ENCODE measurements at regions not wholly inside any gene's neighbourhood (a gene's known extent, or its start where the extent isn't known, plus 50 kb on each side); places are given as distances from the start of the nearest gene placed in this dataset.

- Mint-ChIP-seq H3K36me3 (ENCODE audit: low read depth) (no peaks in the 10 kb centered on the region), H3K27ac (no peak overlapping the region), H3K4me1 (ENCODE audit: low read depth) (no peaks in the 10 kb centered on the region), H3K27me3 (ENCODE audit: low read depth) (no peaks in the 10 kb centered on the region), H3K9me3 (no peaks in the 10 kb centered on the region), H3K4me3 (no peak overlapping the region)
- DNase-seq (ENCODE audit: low spot score): no peak
These were observed 210.8 kb downstream of the C12orf50 start for GRCh38 chr12:87818441-87818840.

GRCh38 chr12:87815771-87816585 lies 213.2 kb downstream of the C12orf50 start:
- no peak for DNase-seq (ENCODE audit: low spot score)
- Mint-ChIP-seq H3K4me1 (ENCODE audit: low read depth) (no peaks in the 10 kb centered on the region), H3K36me3 (ENCODE audit: low read depth) (no peaks in the 10 kb centered on the region), H3K27me3 (ENCODE audit: low read depth) (no peaks in the 10 kb centered on the region), H3K9me3 (no peaks in the 10 kb centered on the region), H3K27ac (no peak overlapping the region), H3K4me3 (no peak overlapping the region)

GRCh38 chr12:87814625-87815024 lies 214.6 kb downstream of the C12orf50 start:
- Mint-ChIP-seq H3K27me3 (ENCODE audit: low read depth) (no peaks in the 10 kb centered on the region), H3K27ac (no peak overlapping the region), H3K4me1 (ENCODE audit: low read depth) (no peaks in the 10 kb centered on the region), H3K36me3 (ENCODE audit: low read depth) (no peaks in the 10 kb centered on the region), H3K4me3 (no peak overlapping the region), H3K9me3 (no peaks in the 10 kb centered on the region)
- no peak for DNase-seq (ENCODE audit: low spot score)

GRCh38 chr12:87813476-87814234 lies 215.5 kb downstream of the C12orf50 start:
- Mint-ChIP-seq H3K27me3 (ENCODE audit: low read depth) (no peaks in the 10 kb centered on the region), H3K9me3 (no peaks in the 10 kb centered on the region), H3K4me3 (no peak overlapping the region), H3K27ac (no peak overlapping the region), H3K4me1 (ENCODE audit: low read depth) (no peaks in the 10 kb centered on the region), H3K36me3 (ENCODE audit: low read depth) (no peaks in the 10 kb centered on the region)
- DNase-seq (ENCODE audit: low spot score): no peak

GRCh38 chr12:87812681-87813080 lies 216.5 kb downstream of the C12orf50 start:
- no peak overlapping the region for H3K27ac Mint-ChIP-seq
- H3K4me3 Mint-ChIP-seq: no peak overlapping the region
- DNase-seq (ENCODE audit: low spot score): no peak
- no peaks in the 10 kb centered on the region for H3K27me3 Mint-ChIP-seq (ENCODE audit: low read depth)
- H3K4me1 Mint-ChIP-seq (ENCODE audit: low read depth): no peaks in the 10 kb centered on the region
- H3K36me3 Mint-ChIP-seq (ENCODE audit: low read depth): no peaks in the 10 kb centered on the region
- no peaks in the 10 kb centered on the region for H3K9me3 Mint-ChIP-seq

GRCh38 chr12:87812030-87812429 lies 217.2 kb downstream of the C12orf50 start:
- no peaks in the 10 kb centered on the region for H3K27me3 Mint-ChIP-seq (ENCODE audit: low read depth)
- no peaks in the 10 kb centered on the region for H3K36me3 Mint-ChIP-seq (ENCODE audit: low read depth)
- H3K4me1 Mint-ChIP-seq (ENCODE audit: low read depth): no peaks in the 10 kb centered on the region
- no peaks in the 10 kb centered on the region for H3K9me3 Mint-ChIP-seq
- no peak overlapping the region for H3K4me3 Mint-ChIP-seq
- no peak for DNase-seq (ENCODE audit: low spot score)
- H3K27ac Mint-ChIP-seq: no peak overlapping the region

- H3K9me3 Mint-ChIP-seq: no peaks in the 10 kb centered on the region
- no peaks in the 10 kb centered on the region for H3K36me3 Mint-ChIP-seq (ENCODE audit: low read depth)
- H3K27me3 Mint-ChIP-seq (ENCODE audit: low read depth): no peaks in the 10 kb centered on the region
- H3K27ac Mint-ChIP-seq: no peak overlapping the region
- no peak for DNase-seq (ENCODE audit: low spot score)
- no peaks in the 10 kb centered on the region for H3K4me1 Mint-ChIP-seq (ENCODE audit: low read depth)
- no peak overlapping the region for H3K4me3 Mint-ChIP-seq
These were observed 219.3 kb downstream of the C12orf50 start for GRCh38 chr12:87809916-87810315.

- no peaks in the 10 kb centered on the region for H3K9me3 Mint-ChIP-seq
- H3K4me1 Mint-ChIP-seq (ENCODE audit: low read depth): no peaks in the 10 kb centered on the region
- no peak overlapping the region for H3K27ac Mint-ChIP-seq
- H3K27me3 Mint-ChIP-seq (ENCODE audit: low read depth): no peaks in the 10 kb centered on the region
- no peaks in the 10 kb centered on the region for H3K36me3 Mint-ChIP-seq (ENCODE audit: low read depth)
- DNase-seq (ENCODE audit: low spot score): no peak
- H3K4me3 Mint-ChIP-seq: no peak overlapping the region
These were observed 222.1 kb downstream of the C12orf50 start for GRCh38 chr12:87807086-87807485.

- H3K36me3 Mint-ChIP-seq (ENCODE audit: low read depth): no peaks in the 10 kb centered on the region
- no peaks in the 10 kb centered on the region for H3K4me1 Mint-ChIP-seq (ENCODE audit: low read depth)
- DNase-seq (ENCODE audit: low spot score): no peak
- no peaks in the 10 kb centered on the region for H3K9me3 Mint-ChIP-seq
- H3K27ac Mint-ChIP-seq: no peak overlapping the region
- H3K27me3 Mint-ChIP-seq (ENCODE audit: low read depth): no peaks in the 10 kb centered on the region
- H3K4me3 Mint-ChIP-seq: no peak overlapping the region
These were observed 222.9 kb downstream of the C12orf50 start for GRCh38 chr12:87806310-87806709.

GRCh38 chr12:87804386-87804785 lies 224.8 kb downstream of the C12orf50 start:
- H3K9me3 Mint-ChIP-seq: no peaks in the 10 kb centered on the region
- H3K27ac Mint-ChIP-seq: no peak overlapping the region
- H3K27me3 Mint-ChIP-seq (ENCODE audit: low read depth): no peaks in the 10 kb centered on the region
- no peaks in the 10 kb centered on the region for H3K4me1 Mint-ChIP-seq (ENCODE audit: low read depth)
- no peak for DNase-seq (ENCODE audit: low spot score)
- no peak overlapping the region for H3K4me3 Mint-ChIP-seq
- no peaks in the 10 kb centered on the region for H3K36me3 Mint-ChIP-seq (ENCODE audit: low read depth)

GRCh38 chr12:87802721-87803011 lies 226.5 kb downstream of the C12orf50 start:
- H3K4me3 Mint-ChIP-seq: no peak overlapping the region
- no peak overlapping the region for H3K27ac Mint-ChIP-seq
- H3K4me1 Mint-ChIP-seq (ENCODE audit: low read depth): no peaks in the 10 kb centered on the region
- no peak for DNase-seq (ENCODE audit: low spot score)
- H3K36me3 Mint-ChIP-seq (ENCODE audit: low read depth): no peaks in the 10 kb centered on the region
- no peaks in the 10 kb centered on the region for H3K27me3 Mint-ChIP-seq (ENCODE audit: low read depth)
- no peaks in the 10 kb centered on the region for H3K9me3 Mint-ChIP-seq

GRCh38 chr12:87801860-87802720 lies 227.1 kb downstream of the C12orf50 start:
- no peaks in the 10 kb centered on the region for H3K4me1 Mint-ChIP-seq (ENCODE audit: low read depth)
- H3K27me3 Mint-ChIP-seq (ENCODE audit: low read depth): no peaks in the 10 kb centered on the region
- H3K27ac Mint-ChIP-seq: no peak overlapping the region
- no peaks in the 10 kb centered on the region for H3K36me3 Mint-ChIP-seq (ENCODE audit: low read depth)
- H3K9me3 Mint-ChIP-seq: no peaks in the 10 kb centered on the region
- H3K4me3 Mint-ChIP-seq: no peak overlapping the region
- DNase-seq (ENCODE audit: low spot score): no peak

GRCh38 chr12:87796961-87797516 lies 232.2 kb downstream of the C12orf50 start:
- Mint-ChIP-seq H3K36me3 (ENCODE audit: low read depth) (no peaks in the 10 kb centered on the region), H3K27ac (no peak overlapping the region), H3K4me3 (no peak overlapping the region), H3K4me1 (ENCODE audit: low read depth) (no peaks in the 10 kb centered on the region), H3K27me3 (ENCODE audit: low read depth) (no peaks in the 10 kb centered on the region), H3K9me3 (no peaks in the 10 kb centered on the region)
- no peak for DNase-seq (ENCODE audit: low spot score)

GRCh38 chr12:87795555-87795954 lies 233.6 kb downstream of the C12orf50 start:
- H3K36me3 Mint-ChIP-seq (ENCODE audit: low read depth): no peaks in the 10 kb centered on the region
- H3K4me3 Mint-ChIP-seq: no peak overlapping the region
- H3K9me3 Mint-ChIP-seq: no peaks in the 10 kb centered on the region
- H3K27ac Mint-ChIP-seq: no peak overlapping the region
- no peak for DNase-seq (ENCODE audit: low spot score)
- H3K27me3 Mint-ChIP-seq (ENCODE audit: low read depth): no peaks in the 10 kb centered on the region
- H3K4me1 Mint-ChIP-seq (ENCODE audit: low read depth): no peaks in the 10 kb centered on the region

All from T-helper 2 cell treated with Interferon-gamma antibody and Interleukin-4, amounts not matched to agents 5 μg/mL and 100 μg/mL, for 36 hours (primary cell).